GM19035 (cell line): ENCODE measurements at regions not wholly inside any gene's neighbourhood (a gene's known extent, or its start where the extent isn't known, plus 50 kb on each side); places are given as distances from the start of the nearest gene placed in this dataset.

Experiments used
- ATAC-seq: cut with Tn5 transposase; IDR thresholded peaks from one replicate; pipeline ENCODE4 v1.9.1; 2021; ENCODE audit not compliant: unreplicated experiment

GRCh38 chr12:33323823-33324222, 115.8 kb downstream of the SYT10 start:
- no peak for ATAC-seq

DNA sequence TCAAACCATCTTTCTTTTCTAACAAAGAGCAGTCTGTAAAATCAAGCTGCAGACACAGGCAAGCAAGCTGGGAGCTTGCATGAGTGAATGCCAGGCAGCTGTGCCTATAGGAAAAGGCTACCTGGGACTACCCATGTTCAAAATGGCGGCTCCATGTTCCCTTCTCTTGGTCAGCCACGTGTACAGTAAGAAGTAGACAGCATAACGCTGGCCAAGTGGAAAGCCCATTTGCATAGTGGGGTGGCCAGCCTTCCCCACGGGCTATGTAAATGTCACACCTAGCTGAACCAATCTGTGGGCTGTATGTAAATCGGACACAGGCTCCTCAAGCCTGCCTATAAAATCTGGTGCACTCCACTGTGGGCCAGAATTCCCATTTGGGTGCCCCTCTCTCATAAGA, 117.1 kb downstream of the SYT10 start:
- no peak for ATAC-seq

DNA sequence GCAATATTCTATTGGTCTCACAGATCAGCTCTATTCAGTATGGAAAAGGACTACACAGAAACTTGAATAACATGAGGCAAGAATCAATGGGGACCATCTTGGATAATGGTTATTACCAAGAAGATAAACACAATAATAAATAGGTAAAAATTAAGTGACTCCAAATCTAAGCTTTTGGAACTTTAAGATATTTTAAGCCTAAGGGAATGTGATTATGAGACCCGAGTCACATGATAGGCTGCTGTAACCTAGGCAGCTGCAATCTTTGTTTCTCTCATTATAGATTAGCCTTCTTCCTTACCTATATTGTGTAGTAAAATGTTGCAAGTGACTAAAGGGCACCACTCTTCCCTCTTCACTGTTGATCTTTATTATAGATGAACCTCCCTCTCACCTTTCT, 121.9 kb downstream of the SYT10 start:
- no peak for ATAC-seq

DNA sequence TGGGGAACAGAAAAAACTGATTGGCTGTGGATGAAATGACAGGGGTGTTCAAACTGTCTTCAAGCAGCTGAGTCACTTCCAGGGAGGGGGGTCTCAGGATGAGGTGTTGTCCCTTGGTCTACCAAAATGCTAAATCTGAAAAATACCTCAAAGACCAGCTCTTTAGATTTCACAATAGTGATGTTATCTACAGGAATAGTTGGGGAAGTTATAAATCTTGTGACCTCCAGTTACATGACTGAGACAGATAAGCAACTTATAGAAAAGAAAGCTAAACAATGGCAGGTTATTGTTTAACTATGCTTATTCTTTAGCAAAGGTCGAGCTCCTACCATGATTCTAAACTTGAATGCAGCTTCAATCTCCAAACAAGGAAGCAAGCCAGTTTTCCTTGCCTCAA, 125.4 kb downstream of the SYT10 start:
- ATAC-seq, result no peak

DNA sequence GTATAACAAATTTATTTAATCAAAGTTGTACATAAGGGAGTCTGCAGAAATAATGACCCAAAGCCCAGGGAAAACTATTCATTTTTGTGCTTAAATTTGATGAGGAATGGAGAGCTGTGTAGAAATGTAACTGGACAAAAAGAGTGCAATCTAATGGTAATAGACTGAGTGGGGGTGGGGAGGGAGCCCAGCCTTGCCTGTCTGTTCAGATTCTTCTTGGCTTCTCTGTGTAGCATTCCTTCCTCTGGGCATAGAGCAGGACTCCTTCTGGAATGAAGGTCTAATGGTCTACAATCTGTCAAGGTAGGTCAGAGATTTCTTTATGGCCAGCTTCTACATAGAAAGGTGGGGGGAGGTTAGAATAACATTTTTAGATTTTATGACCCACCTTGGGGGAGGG, 126.1 kb downstream of the SYT10 start:
- no peak for ATAC-seq

GRCh38 chr12:33310471-33310870, 129.1 kb downstream of the SYT10 start:
- no peak for ATAC-seq

- no peak for ATAC-seq
Measured at GRCh38 chr12:33304176-33304575, 135.4 kb downstream of the SYT10 start.

DNA sequence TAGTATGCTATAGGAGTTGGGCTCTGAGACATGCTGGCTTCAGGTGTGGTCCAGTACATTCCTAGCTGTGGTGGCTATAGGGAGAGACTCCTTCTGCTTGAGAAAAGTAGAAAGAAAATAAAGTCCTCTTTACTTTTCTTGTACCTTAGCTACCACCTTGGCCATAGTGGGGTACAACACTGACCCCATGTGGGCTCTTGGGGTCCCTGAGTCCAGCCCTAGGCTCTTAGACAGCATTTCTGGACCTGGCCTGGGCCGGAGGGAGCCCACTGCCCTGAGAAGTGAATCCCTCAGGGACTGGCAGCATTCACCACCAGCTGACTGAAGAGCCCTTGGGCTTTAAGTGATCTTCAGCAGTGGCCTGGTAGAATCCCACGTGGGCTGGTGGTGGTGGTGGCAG, 143.1 kb downstream of the SYT10 start:
- no peak for ATAC-seq

DNA sequence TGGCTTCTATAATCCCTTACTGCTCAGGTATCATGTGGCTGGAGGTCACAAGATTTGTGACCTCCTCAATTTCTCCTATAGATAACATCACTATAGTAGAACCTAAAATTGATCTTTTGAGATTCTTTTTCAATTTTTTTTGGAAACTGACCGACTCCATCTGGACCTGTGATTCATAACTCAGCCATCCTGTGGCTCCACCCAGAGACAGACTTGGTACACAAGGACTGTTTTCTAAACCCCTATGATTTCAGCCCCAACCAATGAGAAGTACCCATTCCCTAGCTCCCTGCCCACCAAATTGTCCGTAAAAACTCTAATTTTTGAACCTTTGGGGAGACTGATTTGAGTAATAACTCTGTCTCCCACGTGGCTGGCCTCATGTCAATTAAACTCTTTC, 148.9 kb downstream of the SYT10 start:
- no peak for ATAC-seq

DNA sequence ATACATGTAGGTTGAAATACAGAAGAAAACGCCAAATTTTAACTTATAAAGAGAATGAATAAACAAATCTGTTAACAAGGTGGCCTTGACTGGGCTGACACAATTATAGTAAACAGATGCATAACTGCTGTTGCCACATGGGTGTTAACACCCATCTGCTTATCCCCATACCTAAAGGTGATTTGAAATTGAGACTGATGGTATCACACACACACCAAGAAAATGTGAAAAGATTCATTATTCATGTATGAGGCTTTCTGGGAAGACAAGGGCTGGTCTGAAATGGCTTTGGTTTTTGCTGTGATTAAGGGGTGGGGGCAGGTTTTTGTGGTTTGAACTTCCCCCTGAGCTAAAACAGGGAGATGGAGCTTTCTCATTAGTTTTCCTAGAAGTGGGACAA, 156.6 kb downstream of the SYT10 start:
- no peak for ATAC-seq

- no peak for ATAC-seq
Measured at GRCh38 chr12:33277376-33277775, 162.2 kb downstream of the SYT10 start.

DNA sequence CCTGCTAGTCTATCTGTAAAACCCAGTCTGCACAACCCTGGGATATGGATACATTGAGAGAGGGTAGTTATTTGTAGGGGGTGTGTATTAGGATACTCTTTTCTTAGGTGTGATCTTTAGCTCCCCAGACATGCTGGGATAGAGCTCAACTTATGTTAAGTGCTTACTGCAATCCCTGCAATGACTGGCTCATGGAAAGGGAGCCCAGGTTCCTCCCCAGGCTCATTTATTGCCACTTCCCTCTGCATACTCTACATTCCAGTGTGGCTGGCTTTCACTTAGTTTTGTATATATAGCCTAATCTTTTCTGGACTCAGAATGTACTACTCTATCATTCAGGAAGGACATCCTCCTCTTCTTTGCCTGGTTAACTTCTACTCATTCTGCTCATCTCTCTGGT, 172.0 kb downstream of the SYT10 start:
- ATAC-seq, result no peak

GRCh38 chr12:33265900-33266299, 173.7 kb downstream of the SYT10 start:
- ATAC-seq, result peak; percentile 64

GRCh38 chr12:33265033-33265731, 174.4 kb downstream of the SYT10 start:
- no peak for ATAC-seq

DNA sequence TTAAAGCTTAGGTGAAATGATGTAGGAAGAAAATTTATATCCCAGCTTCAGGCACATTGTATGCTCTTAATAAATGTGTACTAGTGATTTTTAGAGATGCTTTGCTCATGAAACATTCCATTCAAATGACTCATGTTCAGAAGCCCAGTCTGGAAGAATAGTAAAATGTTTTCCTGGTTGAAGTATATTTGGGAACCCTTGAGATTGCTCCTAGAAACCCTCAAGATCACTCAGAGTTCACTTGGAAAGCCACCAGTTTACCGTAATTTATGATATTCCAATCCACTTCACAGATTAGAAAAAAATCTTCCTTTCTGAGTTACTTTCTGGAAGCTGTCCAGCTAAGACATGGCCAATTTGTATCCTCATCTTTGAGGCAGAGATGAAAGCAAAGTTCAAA, 186.4 kb downstream of the SYT10 start:
- no peak for ATAC-seq

- ATAC-seq, result no peak
Measured at GRCh38 chr12:33251548-33251947, 188.1 kb downstream of the SYT10 start.

- no peak for ATAC-seq
Measured at GRCh38 chr12:33248364-33248763, 191.3 kb downstream of the SYT10 start.

- no peak for ATAC-seq
Measured at GRCh38 chr12:33247625-33248024, 192.0 kb downstream of the SYT10 start.

- ATAC-seq, result no peak
Measured at GRCh38 chr12:33245434-33245833, 194.2 kb downstream of the SYT10 start.

DNA sequence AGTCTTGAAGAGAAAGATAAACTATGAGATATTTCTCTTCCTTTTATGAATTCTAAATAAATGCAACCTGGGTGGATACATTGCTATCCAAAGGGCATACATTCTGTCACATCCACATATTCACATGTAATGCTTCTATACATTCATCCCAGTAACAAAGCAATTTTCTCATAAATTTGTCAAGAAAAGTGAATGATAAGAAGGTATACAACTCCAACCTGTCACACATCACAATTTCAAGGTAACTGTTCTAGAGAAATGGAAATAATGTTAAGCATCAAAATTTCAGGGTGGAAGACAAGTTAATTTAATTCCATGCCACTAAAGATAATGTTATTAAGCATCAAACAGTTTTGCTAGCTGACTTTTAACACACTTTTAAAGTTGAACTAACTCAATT, 212.9 kb downstream of the SYT10 start:
- no peak for ATAC-seq

GRCh38 chr12:33223956-33224355, 215.7 kb downstream of the SYT10 start:
- no peak for ATAC-seq

DNA sequence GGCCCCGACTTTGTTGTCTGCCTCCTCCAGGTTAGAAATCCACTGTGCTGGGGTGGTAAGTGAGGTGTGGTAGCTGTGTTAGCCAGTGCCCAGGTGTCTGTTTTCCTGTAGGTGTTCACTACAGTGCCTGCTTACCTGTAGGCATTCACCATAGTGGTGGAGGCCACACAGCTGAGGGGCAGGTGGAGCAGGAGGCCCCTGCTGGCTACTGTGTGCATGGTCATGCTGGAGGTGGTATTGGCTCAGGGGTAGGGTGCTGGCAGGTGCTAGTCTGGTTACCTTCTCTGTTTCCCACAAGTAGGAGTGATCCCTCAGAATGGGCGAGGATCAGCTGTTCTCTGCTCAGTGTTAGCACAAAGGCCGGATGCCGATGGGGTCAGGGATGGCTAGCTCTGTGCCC, 217.3 kb downstream of the SYT10 start:
- ATAC-seq, result no peak

DNA sequence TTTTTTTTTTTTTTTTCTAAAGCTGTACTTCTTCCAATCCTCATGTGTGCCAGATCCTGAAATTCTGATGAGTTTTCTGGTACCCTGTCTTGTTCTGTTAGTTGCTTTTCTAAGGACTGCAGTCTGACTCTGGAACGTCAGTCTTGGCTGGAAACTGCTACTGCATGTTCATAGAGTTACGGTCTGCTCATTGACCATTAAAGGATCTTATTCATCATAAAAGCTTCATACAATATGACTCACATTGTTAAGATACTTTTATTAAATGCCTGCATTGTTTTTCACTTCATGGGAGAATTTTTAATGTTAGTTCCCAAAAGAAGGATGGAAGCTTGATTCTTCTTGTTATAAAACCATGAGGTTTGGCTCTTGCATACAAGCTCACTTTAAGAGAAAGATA, 233.6 kb downstream of the SYT10 start:
- ATAC-seq, result no peak
